HCT116 (cell line): ENCODE measurements at regions not wholly inside any gene's neighbourhood (a gene's known extent, or its start where the extent isn't known, plus 50 kb on each side); places are given as distances from the start of the nearest gene placed in this dataset.

Experiments
- ATAC-seq: fragments of 200-7000 bp; cut with Tn5 transposase; 2 replicates; pipeline ENCODE4 v1.9.1; 2020; ENCODE audit warnings: mild to moderate bottlenecking, moderate library complexity
- BruUV-seq: library from RNA; stranded (reverse); fragments of 400-500 nt; replicated peaks from 2 replicates; lab custom pipeline; 2021; lab: Mats Ljungman, UMichigan
- CTCF ChIA-PET: fragments of 300-600 bp; sonication (Branson Sonifier 250); formaldehyde crosslinking; loops from one replicate; lab custom pipeline; 2021; ENCODE audit warnings: antibody characterized with exemption; lab: Charles Lee
- POLR2A ChIA-PET: fragments of 300-600, 350-600 bp; sonication (Branson Sonifier 250); formaldehyde crosslinking; loops from one replicate; lab custom pipeline; 2021; ENCODE audit warnings: antibody characterized with exemption; lab: Charles Lee
- RAD21 ChIA-PET, 2 experiments: fragments of 300-600 bp; sonication (Branson Sonifier 250); formaldehyde crosslinking; loops; one replicate each; lab custom pipeline; 2023; ENCODE audit warnings: low total read pairs in 2 of 2; ENCODE audit not compliant: uncharacterized antibody in 2 of 2, unreplicated experiment in 2 of 2, low non-redundant PET in 1 of 2; lab: Charles Lee
- DNase-seq: peaks from one replicate; pipeline ENCODE4 v3.0.0-alpha.2; 2010; ENCODE audit warnings: low read depth, low spot score
- H2AFZ ChIP-seq: fragments of 200-600 bp; shearing (Covaris generic), sonication (generic); 2 replicates; pipeline ENCODE4 v1.6.1; 2017; ENCODE audit warnings: low read depth, mixed run types, mixed read lengths, antibody characterized with exemption, low read length; ENCODE audit not compliant: poor library complexity, severe bottlenecking
- H3K27ac ChIP-seq: 2 replicates; pipeline ENCODE4 v1.5.1; 2012; ENCODE audit warnings: low read depth, low read length
- H3K27me3 ChIP-seq: fragments of 200-600 bp; sonication (generic); 2 replicates; pipeline ENCODE4 v1.6.1; 2016; ENCODE audit warnings: mixed run types, low read length, mixed read lengths; ENCODE audit not compliant: insufficient read depth
- H3K36me3 ChIP-seq, 2 experiments: fragments of 200-500 bp in 1 of 2; fragments of 200-600 bp in 1 of 2; sonication (Bioruptor generic) in 1 of 2; sonication (generic) in 1 of 2; 2 replicates each; pipeline versions ENCODE4 v1.5.1 to v1.6.1; 2014 to 2016; ENCODE audit warnings: low read length in 2 of 2, inconsistent platforms in 1 of 2, mixed read lengths in 1 of 2, mixed run types in 1 of 2; ENCODE audit not compliant: insufficient read depth in 2 of 2, control insufficient read depth in 1 of 2
- H3K4me1 ChIP-seq, 2 experiments: fragments of 200-600 bp in 1 of 2; sonication (generic) in 1 of 2; 2 replicates each; pipeline versions ENCODE4 v1.5.1 to v1.6.1; 2012 to 2017; ENCODE audit warnings: low read length in 2 of 2, inconsistent platforms in 1 of 2, mild to moderate bottlenecking in 1 of 2, mixed read lengths in 1 of 2, mixed run types in 1 of 2, moderate library complexity in 1 of 2; ENCODE audit not compliant: insufficient read depth in 2 of 2, control insufficient read depth in 1 of 2
- H3K4me2 ChIP-seq: fragments of 200-600 bp; sonication (generic); 2 replicates; pipeline ENCODE4 v1.6.1; 2017; ENCODE audit warnings: mixed run types, low read length, mixed read lengths
- H3K4me3 ChIP-seq, 2 experiments: fragments of 200-600 bp in 1 of 2; sonication (generic) in 1 of 2; replicated peaks in 1 of 2; 2 replicates each; pipeline ENCODE4 v1.5.1; 2011 to 2016; ENCODE audit warnings: low read length in 2 of 2, control low read depth in 1 of 2, low read depth in 1 of 2, mild to moderate bottlenecking in 1 of 2, mixed read lengths in 1 of 2, mixed run types in 1 of 2
- H3K79me2 ChIP-seq: fragments of 200-600 bp; sonication (generic); 2 replicates; pipeline ENCODE4 v1.6.1; 2017; ENCODE audit warnings: mild to moderate bottlenecking, mixed run types, low read length, moderate library complexity, mixed read lengths; ENCODE audit not compliant: insufficient read depth
- H3K9ac ChIP-seq: fragments of 200-600 bp; sonication (generic); 2 replicates; pipeline ENCODE4 v1.6.1; 2016; ENCODE audit warnings: low read length, mixed read lengths
- H3K9me2 ChIP-seq: fragments of 200-600 bp; sonication (generic), shearing (Covaris generic); 2 replicates; pipeline ENCODE4 v1.6.1; 2017; ENCODE audit warnings: mixed run types, mild to moderate bottlenecking, moderate library complexity; ENCODE audit not compliant: insufficient read depth
- H3K9me3 ChIP-seq, 2 experiments: fragments of 200-500 bp in 1 of 2; fragments of 200-600 bp in 1 of 2; sonication (Bioruptor generic) in 1 of 2; sonication (generic) in 1 of 2; 2 replicates each; pipeline ENCODE4 v1.6.1; 2014 to 2017; ENCODE audit warnings: low read length in 2 of 2, mixed read lengths in 2 of 2, inconsistent platforms in 1 of 2, low read depth in 1 of 2, mild to moderate bottlenecking in 1 of 2, mixed run types in 1 of 2, moderate library complexity in 1 of 2; ENCODE audit not compliant: control insufficient read depth in 1 of 2, insufficient read depth in 1 of 2
- H4K20me1 ChIP-seq: fragments of 200-600 bp; sonication (generic), shearing (Covaris generic); 2 replicates; pipeline ENCODE4 v1.6.1; 2017; ENCODE audit warnings: mixed run types, mild to moderate bottlenecking, moderate library complexity; ENCODE audit not compliant: insufficient read depth
- ATF3 ChIP-seq: IDR thresholded peaks from 2 replicates; pipeline ENCODE4 v1.6.1; 2012
- CBX3 ChIP-seq: IDR thresholded peaks from 2 replicates; pipeline ENCODE4 v1.6.1; 2012; ENCODE audit warnings: low read depth
- CTCF ChIP-seq, 3 experiments: fragments of 200-600 bp in 1 of 3; sonication (generic) in 1 of 3; IDR thresholded peaks in 2 of 3; conservative IDR thresholded peaks in 1 of 3; 2 replicates each; pipeline ENCODE4 v1.5.1; 2012 to 2017; ENCODE audit warnings: low read depth in 2 of 3, low read length in 2 of 3, antibody characterized with exemption in 1 of 3, borderline replicate concordance in 1 of 3, control low read depth in 1 of 3, mild to moderate bottlenecking in 1 of 3, mixed read lengths in 1 of 3, mixed run types in 1 of 3, moderate library complexity in 1 of 3; ENCODE audit not compliant: insufficient read depth in 1 of 3
- EGR1 ChIP-seq: IDR thresholded peaks from 2 replicates; pipeline ENCODE4 v1.6.1; 2012; ENCODE audit warnings: low read depth
- ELF1 ChIP-seq: IDR thresholded peaks from 2 replicates; pipeline ENCODE4 v1.6.1; 2012; ENCODE audit warnings: low read depth, borderline replicate concordance
- EZH2 ChIP-seq: fragments of 200-600 bp; sonication (generic); IDR thresholded peaks from 2 replicates; pipeline ENCODE4 v1.6.1; 2017; ENCODE audit warnings: antibody characterized with exemption, mixed run types
- EZH2phosphoT487 ChIP-seq: fragments of 200-600 bp; IDR thresholded peaks from 2 replicates; pipeline ENCODE4 v1.6.1; 2018; ENCODE audit warnings: antibody characterized with exemption, borderline replicate concordance
- MAX ChIP-seq: IDR thresholded peaks from 2 replicates; pipeline ENCODE4 v1.6.1; 2012
- POLR2A ChIP-seq: IDR thresholded peaks from 2 replicates; pipeline ENCODE4 v1.7.0; 2011; ENCODE audit warnings: borderline replicate concordance; ENCODE audit not compliant: insufficient read depth, insufficient read length; ENCODE audit errors: extremely low read depth
- POLR2AphosphoS5 ChIP-seq: IDR thresholded peaks from 2 replicates; pipeline ENCODE4 v1.6.1; 2011; ENCODE audit warnings: mild to moderate bottlenecking, low read depth, low read length, moderate library complexity
- RAD21 ChIP-seq: IDR thresholded peaks from 2 replicates; pipeline ENCODE4 v1.6.1; 2012; ENCODE audit warnings: low read depth, mild to moderate bottlenecking
- REST ChIP-seq: IDR thresholded peaks from 2 replicates; pipeline ENCODE4 v1.6.1; 2012; ENCODE audit warnings: low read depth
- SIN3A ChIP-seq: IDR thresholded peaks from 2 replicates; pipeline ENCODE4 v1.6.1; 2012; ENCODE audit warnings: low read depth
- SP1 ChIP-seq: IDR thresholded peaks from 2 replicates; pipeline ENCODE4 v1.6.1; 2012; ENCODE audit warnings: low read depth
- SRF ChIP-seq: IDR thresholded peaks from 2 replicates; pipeline ENCODE4 v1.6.1; 2012; ENCODE audit warnings: low read depth
- TCF7L2 ChIP-seq: IDR thresholded peaks from 2 replicates; pipeline ENCODE4 v1.7.0; 2011; ENCODE audit warnings: borderline replicate concordance, inconsistent platforms; ENCODE audit not compliant: insufficient read depth, insufficient read length; ENCODE audit errors: extremely low read depth
- YY1 ChIP-seq: IDR thresholded peaks from 2 replicates; pipeline ENCODE4 v1.6.1; 2011; ENCODE audit warnings: low read length, low read depth, moderate library complexity, mild to moderate bottlenecking; ENCODE audit not compliant: insufficient replicate concordance; ENCODE audit errors: extremely low read depth
- ZBTB33 ChIP-seq: IDR thresholded peaks from 2 replicates; pipeline ENCODE4 v1.6.1; 2011; ENCODE audit warnings: mild to moderate bottlenecking, low read length, moderate library complexity; ENCODE audit not compliant: insufficient replicate concordance; ENCODE audit errors: extremely low read depth
- ZFX ChIP-seq: fragments of 450-650 bp; IDR thresholded peaks from 2 replicates; pipeline ENCODE4 v1.6.1; 2017
- ZNF274 ChIP-seq: fragments of 200-500 bp; sonication (Bioruptor generic); IDR thresholded peaks from 2 replicates; pipeline ENCODE4 v1.6.1; 2014; ENCODE audit warnings: mild to moderate bottlenecking, low read depth, low read length, inconsistent platforms
- intact Hi-C: fragments of 100-400 bp; cut with micrococcal nuclease; formaldehyde crosslinking; loops from 2 replicates; pipeline ENCODE4 v1.10.0; 2022

- ATAC-seq (no peak), DNase-seq (no peak)
- Histone ChIP-seq H3K36me3 (no peaks in the 10 kb centered on the region), H2AFZ (no peak overlapping the region), H3K9me3 (peaks cover 8 to 12% of the 10 kb centered on the region in 2 experiments; a peak in 2 of 4 replicates), H3K79me2 (no peaks in the 10 kb centered on the region), H3K27me3 (no peaks in the 10 kb centered on the region), H3K9ac (no peak overlapping the region), H3K4me2 (no peak overlapping the region), H3K27ac (no peak overlapping the region), H3K4me3 (no peak overlapping the region), H3K9me2 (no peaks in the 10 kb centered on the region), H3K4me1 (no peaks in the 10 kb centered on the region), H4K20me1 (no peaks in the 10 kb centered on the region; the same call in 1 of the 2 replicates)
- intact Hi-C loops: no loop called here
- no TSS peak for BruUV-seq
- ChIA-PET CTCF (no interaction called here), POLR2A (no interaction called here), RAD21 (no interaction called here)
- TF ChIP-seq RAD21 (no peak), ZFX (no peak), CBX3 (no peak), ZNF274 (no peak), ATF3 (no peak), ZBTB33 (no peak), EZH2phosphoT487 (no peak), CTCF (IDR thresholded peaks at IDR 0.05 in 2 of 3, conservative IDR thresholded peaks at IDR 0.05 in 1 of 3; ENCODE audit: borderline replicate concordance in 1 of 3, insufficient read depth in 1 of 3, low read depth in 2 of 3, low read length in 2 of 3) (no peak), SP1 (no peak), POLR2A (no peak), REST (no peak), SIN3A (no peak), MAX (no peak), SRF (no peak), EZH2 (no peak), ELF1 (no peak), YY1 (no peak), EGR1 (no peak), TCF7L2 (no peak), POLR2AphosphoS5 (no peak)
- TF ChIP-seq, all 23 proteins: peak for 0
Measured at GRCh38 chr14:106302661-106303060, 776.3 kb downstream of the TMEM121 start.
